Fibroblast of lung (primary cell): ENCODE measurements at regions not wholly inside any gene's neighbourhood (a gene's known extent, or its start where the extent isn't known, plus 50 kb on each side); places are given as distances from the start of the nearest gene placed in this dataset.
"Not testable (repeated sequence)": the region's sequence is repeated elsewhere in the genome, so short reads cannot be mapped to it uniquely, and the experiment has no call there.

Experiments
- CTCF ChIP-seq, 2 donors: IDR thresholded peaks in 1 of 2; conservative IDR thresholded peaks in 1 of 2; 1 replicate in 1 of 2; 2 replicates in 1 of 2; pipeline ENCODE4 v1.5.1; 2011 to 2012; ENCODE audit warnings: low read length in 2 of 2, control low read depth in 1 of 2, inconsistent platforms in 1 of 2, low read depth in 1 of 2, mild to moderate bottlenecking in 1 of 2
- EZH2 ChIP-seq: IDR thresholded peaks from 2 replicates; pipeline ENCODE4 v1.5.1; 2012; ENCODE audit warnings: low read length, control low read depth, mild to moderate bottlenecking; ENCODE audit errors: missing control alignments

GRCh38 chr21:13893025-13893424, 283.4 kb downstream of the POTED start:
- not testable (repeated sequence) for TF ChIP-seq CTCF (conservative IDR thresholded peaks at IDR 0.05 in 1 of 2, IDR thresholded peaks at IDR 0.05 in 1 of 2; ENCODE audit: low read depth in 1 of 2, low read length in 2 of 2); EZH2
